ENCODE measurements at regions not wholly inside any gene's neighbourhood (a gene's known extent, or its start where the extent isn't known, plus 50 kb on each side); places are given as distances from the start of the nearest gene placed in this dataset.

DNA sequence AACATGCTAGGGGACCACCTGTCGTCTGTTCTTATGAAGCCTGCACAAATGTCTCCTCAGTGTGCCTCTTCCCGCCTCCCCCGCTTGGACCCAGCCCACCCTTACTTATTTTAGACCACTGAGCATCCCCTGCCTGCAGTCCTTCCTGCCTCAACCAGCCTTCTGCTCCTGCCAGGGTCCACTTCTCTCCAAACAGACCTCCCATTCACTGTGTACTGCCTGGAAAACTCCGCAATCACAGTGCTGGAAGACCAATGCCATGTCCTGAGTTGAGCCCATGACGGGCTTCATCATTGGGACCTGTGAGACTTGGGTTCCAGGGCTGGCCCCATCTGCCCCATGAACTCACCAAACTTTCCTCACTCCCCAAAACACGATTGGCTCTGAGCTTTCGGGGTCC lies 309.4 kb downstream of the IRX1 start:
- TF ChIP-seq, protein P1, sequence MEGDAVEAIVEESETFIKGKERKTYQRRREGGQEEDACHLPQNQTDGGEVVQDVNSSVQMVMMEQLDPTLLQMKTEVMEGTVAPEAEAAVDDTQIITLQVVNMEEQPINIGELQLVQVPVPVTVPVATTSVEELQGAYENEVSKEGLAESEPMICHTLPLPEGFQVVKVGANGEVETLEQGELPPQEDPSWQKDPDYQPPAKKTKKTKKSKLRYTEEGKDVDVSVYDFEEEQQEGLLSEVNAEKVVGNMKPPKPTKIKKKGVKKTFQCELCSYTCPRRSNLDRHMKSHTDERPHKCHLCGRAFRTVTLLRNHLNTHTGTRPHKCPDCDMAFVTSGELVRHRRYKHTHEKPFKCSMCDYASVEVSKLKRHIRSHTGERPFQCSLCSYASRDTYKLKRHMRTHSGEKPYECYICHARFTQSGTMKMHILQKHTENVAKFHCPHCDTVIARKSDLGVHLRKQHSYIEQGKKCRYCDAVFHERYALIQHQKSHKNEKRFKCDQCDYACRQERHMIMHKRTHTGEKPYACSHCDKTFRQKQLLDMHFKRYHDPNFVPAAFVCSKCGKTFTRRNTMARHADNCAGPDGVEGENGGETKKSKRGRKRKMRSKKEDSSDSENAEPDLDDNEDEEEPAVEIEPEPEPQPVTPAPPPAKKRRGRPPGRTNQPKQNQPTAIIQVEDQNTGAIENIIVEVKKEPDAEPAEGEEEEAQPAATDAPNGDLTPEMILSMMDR (IDR thresholded peaks at IDR 0.05) = no peak
- no peak for TF ChIP-seq POLR2A (IDR thresholded peaks at IDR 0.05; ENCODE audit: low read length)
- TF ChIP-seq, protein P2, sequence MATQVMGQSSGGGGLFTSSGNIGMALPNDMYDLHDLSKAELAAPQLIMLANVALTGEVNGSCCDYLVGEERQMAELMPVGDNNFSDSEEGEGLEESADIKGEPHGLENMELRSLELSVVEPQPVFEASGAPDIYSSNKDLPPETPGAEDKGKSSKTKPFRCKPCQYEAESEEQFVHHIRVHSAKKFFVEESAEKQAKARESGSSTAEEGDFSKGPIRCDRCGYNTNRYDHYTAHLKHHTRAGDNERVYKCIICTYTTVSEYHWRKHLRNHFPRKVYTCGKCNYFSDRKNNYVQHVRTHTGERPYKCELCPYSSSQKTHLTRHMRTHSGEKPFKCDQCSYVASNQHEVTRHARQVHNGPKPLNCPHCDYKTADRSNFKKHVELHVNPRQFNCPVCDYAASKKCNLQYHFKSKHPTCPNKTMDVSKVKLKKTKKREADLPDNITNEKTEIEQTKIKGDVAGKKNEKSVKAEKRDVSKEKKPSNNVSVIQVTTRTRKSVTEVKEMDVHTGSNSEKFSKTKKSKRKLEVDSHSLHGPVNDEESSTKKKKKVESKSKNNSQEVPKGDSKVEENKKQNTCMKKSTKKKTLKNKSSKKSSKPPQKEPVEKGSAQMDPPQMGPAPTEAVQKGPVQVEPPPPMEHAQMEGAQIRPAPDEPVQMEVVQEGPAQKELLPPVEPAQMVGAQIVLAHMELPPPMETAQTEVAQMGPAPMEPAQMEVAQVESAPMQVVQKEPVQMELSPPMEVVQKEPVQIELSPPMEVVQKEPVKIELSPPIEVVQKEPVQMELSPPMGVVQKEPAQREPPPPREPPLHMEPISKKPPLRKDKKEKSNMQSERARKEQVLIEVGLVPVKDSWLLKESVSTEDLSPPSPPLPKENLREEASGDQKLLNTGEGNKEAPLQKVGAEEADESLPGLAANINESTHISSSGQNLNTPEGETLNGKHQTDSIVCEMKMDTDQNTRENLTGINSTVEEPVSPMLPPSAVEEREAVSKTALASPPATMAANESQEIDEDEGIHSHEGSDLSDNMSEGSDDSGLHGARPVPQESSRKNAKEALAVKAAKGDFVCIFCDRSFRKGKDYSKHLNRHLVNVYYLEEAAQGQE (IDR thresholded peaks at IDR 0.05) = no peak
- TF ChIP-seq EP300 (IDR thresholded peaks at IDR 0.05) = no peak
- TF ChIP-seq RCOR1 (IDR thresholded peaks at IDR 0.05; ENCODE audit: low read depth, low read length) = no peak
- no peak for TF ChIP-seq CHD2 (IDR thresholded peaks at IDR 0.05; ENCODE audit: low read length, partially characterized antibody)
- TF ChIP-seq, protein P3, sequence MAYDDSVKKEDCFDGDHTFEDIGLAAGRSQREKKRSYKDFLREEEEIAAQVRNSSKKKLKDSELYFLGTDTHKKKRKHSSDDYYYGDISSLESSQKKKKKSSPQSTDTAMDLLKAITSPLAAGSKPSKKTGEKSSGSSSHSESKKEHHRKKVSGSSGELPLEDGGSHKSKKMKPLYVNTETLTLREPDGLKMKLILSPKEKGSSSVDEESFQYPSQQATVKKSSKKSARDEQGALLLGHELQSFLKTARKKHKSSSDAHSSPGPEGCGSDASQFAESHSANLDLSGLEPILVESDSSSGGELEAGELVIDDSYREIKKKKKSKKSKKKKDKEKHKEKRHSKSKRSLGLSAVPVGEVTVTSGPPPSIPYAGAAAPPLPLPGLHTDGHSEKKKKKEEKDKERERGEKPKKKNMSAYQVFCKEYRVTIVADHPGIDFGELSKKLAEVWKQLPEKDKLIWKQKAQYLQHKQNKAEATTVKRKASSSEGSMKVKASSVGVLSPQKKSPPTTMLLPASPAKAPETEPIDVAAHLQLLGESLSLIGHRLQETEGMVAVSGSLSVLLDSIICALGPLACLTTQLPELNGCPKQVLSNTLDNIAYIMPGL (CRISPR knock-in tag; IDR thresholded peaks at IDR 0.05; ENCODE audit: borderline replicate concordance) = no peak
- no peak for TF ChIP-seq RFX5 (IDR thresholded peaks at IDR 0.05)
- TF ChIP-seq CBX8 (IDR thresholded peaks at IDR 0.05) = no peak
- no peak for TF ChIP-seq MAZ (IDR thresholded peaks at IDR 0.05; ENCODE audit: borderline replicate concordance, low read depth, low read length)
- TF ChIP-seq RNF2 (IDR thresholded peaks at IDR 0.05; ENCODE audit: borderline replicate concordance, low read depth) = no peak
- TF ChIP-seq, protein P4, sequence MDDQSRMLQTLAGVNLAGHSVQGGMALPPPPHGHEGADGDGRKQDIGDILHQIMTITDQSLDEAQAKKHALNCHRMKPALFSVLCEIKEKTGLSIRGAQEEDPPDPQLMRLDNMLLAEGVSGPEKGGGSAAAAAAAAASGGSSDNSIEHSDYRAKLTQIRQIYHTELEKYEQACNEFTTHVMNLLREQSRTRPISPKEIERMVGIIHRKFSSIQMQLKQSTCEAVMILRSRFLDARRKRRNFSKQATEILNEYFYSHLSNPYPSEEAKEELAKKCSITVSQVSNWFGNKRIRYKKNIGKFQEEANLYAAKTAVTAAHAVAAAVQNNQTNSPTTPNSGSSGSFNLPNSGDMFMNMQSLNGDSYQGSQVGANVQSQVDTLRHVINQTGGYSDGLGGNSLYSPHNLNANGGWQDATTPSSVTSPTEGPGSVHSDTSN (IDR thresholded peaks at IDR 0.05) = no peak
- TF ChIP-seq CEBPB (IDR thresholded peaks at IDR 0.05) = no peak
- TF ChIP-seq ZFP36 (IDR thresholded peaks at IDR 0.05; ENCODE audit: borderline replicate concordance, partially characterized antibody) = no peak
